OCI-LY1 (cell line): ENCODE measurements at regions not wholly inside any gene's neighbourhood (a gene's known extent, or its start where the extent isn't known, plus 50 kb on each side); places are given as distances from the start of the nearest gene placed in this dataset.

Source experiments
- H2AFZ ChIP-seq: fragments of 200-600 bp; sonication (generic), shearing (Covaris generic); 2 replicates; pipeline ENCODE4 v1.6.0; 2014; ENCODE audit warnings: antibody characterized with exemption, mild to moderate bottlenecking, low read length
- H3F3A ChIP-seq: fragments of 200-600 bp; sonication (generic), shearing (Covaris generic); 2 replicates; pipeline ENCODE4 v1.6.0; 2014; ENCODE audit warnings: mild to moderate bottlenecking, antibody characterized with exemption, low read length, moderate library complexity; ENCODE audit not compliant: insufficient read depth
- H3K27ac ChIP-seq: fragments of 200-600 bp; sonication (generic); 2 replicates; pipeline ENCODE4 v1.5.1; 2014; ENCODE audit warnings: low read length, mixed run types, mild to moderate bottlenecking, low read depth; ENCODE audit not compliant: poor library complexity, severe bottlenecking
- H3K27me3 ChIP-seq: fragments of 200-600 bp; sonication (generic); 2 replicates; pipeline ENCODE4 v1.6.0; 2014; ENCODE audit warnings: antibody characterized with exemption, mild to moderate bottlenecking, low read length, moderate library complexity; ENCODE audit not compliant: insufficient read depth
- H3K36me3 ChIP-seq: fragments of 200-600 bp; sonication (generic); 2 replicates; pipeline ENCODE4 v1.6.1; 2014; ENCODE audit warnings: mild to moderate bottlenecking, antibody characterized with exemption, low read length, moderate library complexity, mixed read lengths; ENCODE audit not compliant: insufficient read depth
- H3K4me1 ChIP-seq: fragments of 200-600 bp; sonication (generic); 2 replicates; pipeline ENCODE4 v1.5.1; 2014; ENCODE audit warnings: mild to moderate bottlenecking, low read length, moderate library complexity; ENCODE audit not compliant: insufficient read depth, severe bottlenecking
- H3K4me2 ChIP-seq: fragments of 200-600 bp; sonication (generic), shearing (Covaris generic); 2 replicates; pipeline ENCODE4 v1.6.1; 2014; ENCODE audit warnings: low read length
- H3K4me3 ChIP-seq: fragments of 200-600 bp; sonication (generic); 2 replicates; pipeline ENCODE4 v1.5.1; 2014; ENCODE audit warnings: low read length, low read depth, mild to moderate bottlenecking, mixed read lengths; ENCODE audit not compliant: poor library complexity, severe bottlenecking
- H3K79me2 ChIP-seq: fragments of 200-600 bp; shearing (Covaris generic); 2 replicates; pipeline ENCODE4 v1.6.1; 2016; ENCODE audit warnings: mixed run types, low read length, mixed read lengths; ENCODE audit not compliant: insufficient read depth
- H3K9ac ChIP-seq: fragments of 200-600 bp; sonication (generic), shearing (Covaris generic); 2 replicates; pipeline ENCODE4 v1.6.1; 2014; ENCODE audit warnings: mild to moderate bottlenecking, low read length, mixed read lengths
- H3K9me2 ChIP-seq: fragments of 200-600 bp; sonication (generic), shearing (Covaris generic); 2 replicates; pipeline ENCODE4 v1.6.1; 2014; ENCODE audit warnings: low read depth, mild to moderate bottlenecking, low read length, mixed read lengths
- H3K9me3 ChIP-seq: fragments of 200-600 bp; shearing (Covaris generic); 2 replicates; pipeline ENCODE4 v1.6.1; 2014; ENCODE audit warnings: low read length, mixed read lengths
- H4K20me1 ChIP-seq: fragments of 200-600 bp; sonication (generic), shearing (Covaris generic); 2 replicates; pipeline ENCODE4 v1.6.0; 2016; ENCODE audit warnings: mild to moderate bottlenecking, low read length; ENCODE audit not compliant: insufficient read depth
- EZH2 ChIP-seq: fragments of 200-600 bp; sonication (generic), shearing (Covaris generic); IDR thresholded peaks from 2 replicates; pipeline ENCODE4 v1.8.0; 2017; ENCODE audit warnings: borderline replicate concordance, mixed run types, mild to moderate bottlenecking, antibody characterized with exemption, low read length, moderate library complexity, mixed read lengths
- TF ChIP-seq, protein P1 (sequence below): fragments of 200-600 bp; sonication (generic), shearing (Covaris generic); IDR thresholded peaks from 2 replicates; pipeline ENCODE4 v1.5.1; 2017; ENCODE audit warnings: mild to moderate bottlenecking, antibody characterized with exemption, low read length, moderate library complexity, mixed read lengths

DNA sequence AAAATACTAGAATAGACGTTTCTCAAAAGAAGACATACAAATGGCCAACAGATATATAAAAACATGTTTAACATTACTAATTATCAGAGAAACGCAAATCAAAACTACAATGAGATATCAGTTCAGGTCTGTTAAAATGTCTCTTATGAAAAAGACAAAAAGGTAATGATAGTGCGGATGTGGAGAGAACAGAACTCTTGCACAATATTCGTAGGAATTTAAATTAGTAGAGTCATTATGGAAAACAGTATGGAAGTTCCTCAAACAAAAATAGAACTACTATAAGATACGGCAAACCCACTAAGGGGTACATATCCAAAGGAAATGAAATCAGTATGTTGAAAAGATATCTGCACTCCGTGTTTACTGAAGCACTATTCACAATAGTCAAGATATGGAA, 167.5 kb upstream of the CWC22 start:
- Histone ChIP-seq H3K27me3 (no peaks in the 10 kb centered on the region), H3K27ac (no peak overlapping the region), H3K4me2 (no peak overlapping the region), H3K36me3 (no peaks in the 10 kb centered on the region), H3K9ac (no peak overlapping the region), H4K20me1 (no peaks in the 10 kb centered on the region), H3K9me2 (no peaks in the 10 kb centered on the region; the same call in 1 of the 2 replicates), H2AFZ (no peak overlapping the region), H3K4me1 (no peaks in the 10 kb centered on the region), H3F3A (peaks cover 2% of the 10 kb centered on the region; the same call in 1 of the 2 replicates), H3K4me3 (no peak overlapping the region), H3K79me2 (no peaks in the 10 kb centered on the region), H3K9me3 (no peaks in the 10 kb centered on the region)
- TF ChIP-seq, protein P1, sequence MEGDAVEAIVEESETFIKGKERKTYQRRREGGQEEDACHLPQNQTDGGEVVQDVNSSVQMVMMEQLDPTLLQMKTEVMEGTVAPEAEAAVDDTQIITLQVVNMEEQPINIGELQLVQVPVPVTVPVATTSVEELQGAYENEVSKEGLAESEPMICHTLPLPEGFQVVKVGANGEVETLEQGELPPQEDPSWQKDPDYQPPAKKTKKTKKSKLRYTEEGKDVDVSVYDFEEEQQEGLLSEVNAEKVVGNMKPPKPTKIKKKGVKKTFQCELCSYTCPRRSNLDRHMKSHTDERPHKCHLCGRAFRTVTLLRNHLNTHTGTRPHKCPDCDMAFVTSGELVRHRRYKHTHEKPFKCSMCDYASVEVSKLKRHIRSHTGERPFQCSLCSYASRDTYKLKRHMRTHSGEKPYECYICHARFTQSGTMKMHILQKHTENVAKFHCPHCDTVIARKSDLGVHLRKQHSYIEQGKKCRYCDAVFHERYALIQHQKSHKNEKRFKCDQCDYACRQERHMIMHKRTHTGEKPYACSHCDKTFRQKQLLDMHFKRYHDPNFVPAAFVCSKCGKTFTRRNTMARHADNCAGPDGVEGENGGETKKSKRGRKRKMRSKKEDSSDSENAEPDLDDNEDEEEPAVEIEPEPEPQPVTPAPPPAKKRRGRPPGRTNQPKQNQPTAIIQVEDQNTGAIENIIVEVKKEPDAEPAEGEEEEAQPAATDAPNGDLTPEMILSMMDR: no peak
- TF ChIP-seq EZH2: no peak

DNA sequence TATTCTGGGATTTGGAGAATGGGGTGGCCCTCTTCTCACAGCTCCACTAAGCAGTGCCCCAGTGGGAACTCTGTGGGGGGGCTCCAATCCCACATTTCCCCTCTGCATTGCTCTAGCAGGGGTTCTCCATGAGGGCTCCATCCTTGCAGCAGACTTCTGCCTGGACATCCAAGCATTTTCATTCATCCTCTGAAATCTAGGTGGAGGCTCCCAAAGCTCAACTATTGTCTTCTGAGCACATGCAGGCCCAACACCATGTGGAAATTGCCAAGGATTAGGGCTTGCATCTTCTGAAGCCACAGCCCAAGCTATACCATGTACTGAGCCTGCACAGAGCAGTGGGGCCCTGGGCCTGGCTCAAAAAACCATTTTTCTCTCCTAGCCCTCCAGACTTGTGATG, 162.4 kb upstream of the CWC22 start:
- TF ChIP-seq EZH2: no peak
- TF ChIP-seq, protein P1: no peak
- Histone ChIP-seq H3K4me2 (no peak overlapping the region), H2AFZ (no peak overlapping the region), H3K4me1 (no peaks in the 10 kb centered on the region), H3K36me3 (no peaks in the 10 kb centered on the region), H3K9me3 (peaks cover 3% of the 10 kb centered on the region; the same call in 1 of the 2 replicates), H3K9ac (no peak overlapping the region), H3K79me2 (no peaks in the 10 kb centered on the region), H4K20me1 (no peaks in the 10 kb centered on the region), H3K27ac (no peak overlapping the region), H3K4me3 (no peak overlapping the region), H3K9me2 (no peaks in the 10 kb centered on the region), H3F3A (no peaks in the 10 kb centered on the region), H3K27me3 (no peaks in the 10 kb centered on the region)

DNA sequence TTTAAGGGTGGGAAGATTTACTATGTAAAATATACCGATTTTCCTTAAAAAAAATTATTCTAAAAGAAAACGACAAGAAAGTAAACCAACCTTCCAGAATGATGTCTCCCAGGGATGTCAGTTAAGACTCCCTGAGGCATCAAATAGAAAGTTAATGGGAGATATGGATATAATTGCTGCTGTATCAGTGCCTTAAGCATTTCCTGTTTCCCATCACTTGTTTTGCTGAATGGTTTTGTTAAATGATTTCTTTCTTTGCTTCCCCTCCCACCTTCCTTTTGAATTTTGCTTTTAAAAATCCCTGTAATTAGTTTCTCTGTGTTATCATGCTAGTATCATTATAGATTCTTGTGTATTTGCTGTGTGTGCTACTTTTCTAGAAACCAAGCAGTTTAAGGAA, 154.3 kb upstream of the CWC22 start:
- no peak for TF ChIP-seq EZH2
- TF ChIP-seq, protein P1: no peak
- H3K27me3 ChIP-seq: no peaks in the 10 kb centered on the region
- H3K9me2 ChIP-seq: no peaks in the 10 kb centered on the region
- H3K4me2 ChIP-seq: no peak overlapping the region
- H3K4me1 ChIP-seq: no peaks in the 10 kb centered on the region
- H3K9ac ChIP-seq: no peak overlapping the region
- no peaks in the 10 kb centered on the region for H3K79me2 ChIP-seq
- no peak overlapping the region for H3K27ac ChIP-seq
- H4K20me1 ChIP-seq: no peaks in the 10 kb centered on the region
- no peaks in the 10 kb centered on the region for H3F3A ChIP-seq
- no peak overlapping the region for H3K4me3 ChIP-seq
- no peak overlapping the region for H2AFZ ChIP-seq
- H3K9me3 ChIP-seq: no peaks in the 10 kb centered on the region
- H3K36me3 ChIP-seq: no peaks in the 10 kb centered on the region
